ENCODE measurements at regions not wholly inside any gene's neighbourhood (a gene's known extent, or its start where the extent isn't known, plus 50 kb on each side); places are given as distances from the start of the nearest gene placed in this dataset.

DNA sequence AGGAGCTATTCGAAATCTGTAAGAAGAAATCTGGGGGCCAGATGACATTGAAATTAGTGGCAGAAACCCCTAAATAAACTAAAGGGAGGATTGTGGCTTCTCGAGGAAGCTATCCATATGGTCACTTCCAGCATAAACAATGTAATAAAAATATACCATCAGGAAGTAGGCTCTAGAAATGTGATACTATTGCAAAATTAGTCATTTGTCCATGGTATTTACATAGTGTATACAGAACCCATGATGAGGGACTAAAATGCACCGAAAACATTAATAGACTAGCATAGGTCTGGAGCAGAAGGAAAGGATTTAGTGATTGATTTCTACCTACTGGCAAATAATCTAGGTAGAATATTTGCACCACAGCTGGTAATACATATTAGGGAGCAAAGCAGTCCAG is 1344.0 kb downstream of the FSTL5 start:
- POLR2A ChIA-PET = no interaction called here
- Histone ChIP-seq H3K27ac (ENCODE audit: insufficient read depth in 1 of 2, low read depth in 1 of 2, low read length in 2 of 2, poor library complexity in 1 of 2, severe bottlenecking in 2 of 2) (no peak overlapping the region), H3K9me3 (ENCODE audit: control extremely low read depth in 1 of 5, control insufficient read depth in 4 of 5, insufficient read depth in 2 of 5, low read depth in 1 of 5, low read length in 4 of 5) (no peaks in the 10 kb centered on the region), H3K27me3 (replicated peaks in 2 of 5; ENCODE audit: control insufficient read depth in 4 of 5, insufficient read depth in 5 of 5, low read length in 4 of 5) (no peaks in the 10 kb centered on the region), H3K4me1 (ENCODE audit: control extremely low read depth in 1 of 4, control insufficient read depth in 4 of 4, insufficient read depth in 4 of 4, low read length in 3 of 4) (no peaks in the 10 kb centered on the region), H3K4me3 (ENCODE audit: control insufficient read depth in 1 of 7, extremely low read depth in 1 of 7, insufficient read depth in 4 of 7, low read depth in 2 of 7, low read length in 6 of 7) (no peak overlapping the region), H3K36me3 (ENCODE audit: control insufficient read depth in 4 of 4, insufficient read depth in 4 of 4, low read length in 3 of 4) (no peaks in the 10 kb centered on the region)
- no CpG with 5 or more reads among the region's 3 CpGs for WGBS (ENCODE audit: insufficient coverage)
- CTCF ChIA-PET = interaction anchor here (0.6 kb wide), 1 partner anchor 76 kb away, joined by 4 read pairs; no protein-coding TSS in a partner anchor
- DNase-seq = no peak

DNA sequence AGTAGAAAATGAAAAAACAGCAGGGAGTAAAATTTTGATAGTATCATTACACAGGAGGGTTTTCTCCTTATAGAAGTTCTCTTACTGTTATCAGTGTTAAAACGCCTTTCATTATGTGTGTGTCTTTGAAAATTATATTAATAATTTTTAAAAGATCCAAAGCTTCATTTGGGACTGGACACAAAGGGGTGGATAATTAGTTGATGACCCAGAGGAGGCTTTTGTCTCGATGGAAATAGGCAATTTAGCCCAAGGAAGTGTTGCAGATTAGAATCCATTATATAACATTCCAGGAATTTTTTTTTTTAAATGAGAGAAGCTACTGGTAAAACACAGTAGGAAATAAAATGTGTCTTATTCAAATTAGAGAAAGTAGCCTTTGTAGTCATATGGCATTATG is 1339.3 kb downstream of the FSTL5 start:
- Histone ChIP-seq H3K4me1 (ENCODE audit: control extremely low read depth in 1 of 4, control insufficient read depth in 4 of 4, insufficient read depth in 4 of 4, low read length in 3 of 4) (no peaks in the 10 kb centered on the region), H3K27me3 (replicated peaks in 2 of 5; ENCODE audit: control insufficient read depth in 4 of 5, insufficient read depth in 5 of 5, low read length in 4 of 5) (no peaks in the 10 kb centered on the region), H3K9me3 (ENCODE audit: control extremely low read depth in 1 of 5, control insufficient read depth in 4 of 5, insufficient read depth in 2 of 5, low read depth in 1 of 5, low read length in 4 of 5) (no peaks in the 10 kb centered on the region), H3K27ac (ENCODE audit: insufficient read depth in 1 of 2, low read depth in 1 of 2, low read length in 2 of 2, poor library complexity in 1 of 2, severe bottlenecking in 2 of 2) (no peak overlapping the region), H3K4me3 (ENCODE audit: control insufficient read depth in 1 of 7, extremely low read depth in 1 of 7, insufficient read depth in 4 of 7, low read depth in 2 of 7, low read length in 6 of 7) (no peak overlapping the region), H3K36me3 (ENCODE audit: control insufficient read depth in 4 of 4, insufficient read depth in 4 of 4, low read length in 3 of 4) (no peaks in the 10 kb centered on the region)
- ChIA-PET CTCF (no interaction called here), POLR2A (no interaction called here)
- no CpG with 5 or more reads among the region's 2 CpGs for WGBS (ENCODE audit: insufficient coverage)
- no peak for DNase-seq

DNA sequence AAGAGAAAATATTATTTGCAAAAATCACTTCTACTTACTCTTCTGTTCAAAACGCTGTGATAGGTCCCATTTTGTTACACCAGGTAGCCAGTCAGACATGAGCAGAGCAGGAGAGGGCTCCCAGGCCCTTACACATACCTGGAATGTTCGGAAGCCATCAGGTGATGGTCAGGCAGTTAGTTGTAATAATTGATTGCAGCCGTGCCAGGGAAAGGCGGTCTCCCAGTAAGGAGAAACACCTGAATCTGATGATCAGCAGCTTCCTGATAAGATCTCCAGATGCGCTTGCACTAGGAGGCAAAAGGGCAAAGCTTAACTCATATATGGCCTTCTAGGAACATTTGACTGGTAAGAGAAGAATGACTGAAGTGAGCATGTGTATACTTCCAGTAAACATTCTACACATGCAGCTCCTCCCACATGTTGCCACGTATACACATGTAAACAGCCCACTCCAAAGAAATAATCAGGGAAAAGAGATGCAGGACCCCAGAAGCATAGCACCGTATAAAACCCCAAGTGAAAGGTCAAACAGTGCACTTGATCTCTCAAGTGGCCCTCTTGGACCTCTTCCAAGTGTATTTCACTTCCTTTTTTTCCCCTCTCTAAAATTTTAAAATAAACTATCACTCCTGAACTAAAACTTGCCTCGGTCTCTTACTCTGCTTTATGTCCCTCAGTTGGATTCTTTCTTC is 1338.0 kb downstream of the FSTL5 start:
- no peaks in the 10 kb centered on the region for H3K36me3 ChIP-seq (ENCODE audit: control insufficient read depth in 4 of 4, insufficient read depth in 4 of 4, low read length in 3 of 4)
- H3K27me3 ChIP-seq (replicated peaks in 2 of 5; ENCODE audit: control insufficient read depth in 4 of 5, insufficient read depth in 5 of 5, low read length in 4 of 5) = no peaks in the 10 kb centered on the region
- no peak overlapping the region for H3K27ac ChIP-seq (ENCODE audit: insufficient read depth in 1 of 2, low read depth in 1 of 2, low read length in 2 of 2, poor library complexity in 1 of 2, severe bottlenecking in 2 of 2)
- CTCF ChIA-PET = no interaction called here
- DNase-seq = no peak
- no peaks in the 10 kb centered on the region for H3K4me1 ChIP-seq (ENCODE audit: control extremely low read depth in 1 of 4, control insufficient read depth in 4 of 4, insufficient read depth in 4 of 4, low read length in 3 of 4)
- whole genome bisulfite sequencing (ENCODE audit: insufficient coverage) = 89% methylated on average over 7 of the region's 8 CpGs
- no peaks in the 10 kb centered on the region for H3K9me3 ChIP-seq (ENCODE audit: control extremely low read depth in 1 of 5, control insufficient read depth in 4 of 5, insufficient read depth in 2 of 5, low read depth in 1 of 5, low read length in 4 of 5)
- no peak overlapping the region for H3K4me3 ChIP-seq (ENCODE audit: control insufficient read depth in 1 of 7, extremely low read depth in 1 of 7, insufficient read depth in 4 of 7, low read depth in 2 of 7, low read length in 6 of 7)
- POLR2A ChIA-PET = no interaction called here

DNA sequence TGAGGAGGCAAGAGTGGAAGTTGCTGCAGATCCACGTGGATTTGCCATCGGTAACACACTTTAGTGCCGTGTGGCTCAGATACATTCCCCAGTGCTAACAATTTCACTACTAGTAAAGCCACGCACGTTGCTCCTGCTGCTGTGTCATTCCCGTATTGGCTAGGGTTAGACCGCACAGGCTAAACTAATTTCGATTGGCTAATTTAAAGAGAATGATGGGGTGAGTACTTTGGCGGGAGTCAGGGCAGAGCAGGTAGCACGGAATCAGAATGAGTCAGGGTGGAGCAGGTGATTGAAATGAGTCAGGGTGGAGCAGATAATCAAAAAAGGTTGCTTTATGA is 1337.5 kb downstream of the FSTL5 start:
- POLR2A ChIA-PET = no interaction called here
- Histone ChIP-seq H3K9me3 (ENCODE audit: control extremely low read depth in 1 of 5, control insufficient read depth in 4 of 5, insufficient read depth in 2 of 5, low read depth in 1 of 5, low read length in 4 of 5) (no peaks in the 10 kb centered on the region), H3K4me3 (ENCODE audit: control insufficient read depth in 1 of 7, extremely low read depth in 1 of 7, insufficient read depth in 4 of 7, low read depth in 2 of 7, low read length in 6 of 7) (no peak overlapping the region), H3K4me1 (ENCODE audit: control extremely low read depth in 1 of 4, control insufficient read depth in 4 of 4, insufficient read depth in 4 of 4, low read length in 3 of 4) (no peaks in the 10 kb centered on the region), H3K27ac (ENCODE audit: insufficient read depth in 1 of 2, low read depth in 1 of 2, low read length in 2 of 2, poor library complexity in 1 of 2, severe bottlenecking in 2 of 2) (no peak overlapping the region), H3K27me3 (replicated peaks in 2 of 5; ENCODE audit: control insufficient read depth in 4 of 5, insufficient read depth in 5 of 5, low read length in 4 of 5) (no peaks in the 10 kb centered on the region), H3K36me3 (ENCODE audit: control insufficient read depth in 4 of 4, insufficient read depth in 4 of 4, low read length in 3 of 4) (no peaks in the 10 kb centered on the region)
- CTCF ChIA-PET = no interaction called here
- 95% methylated on average over 6 of the region's 10 CpGs for WGBS (ENCODE audit: insufficient coverage)
- no peak for DNase-seq

DNA sequence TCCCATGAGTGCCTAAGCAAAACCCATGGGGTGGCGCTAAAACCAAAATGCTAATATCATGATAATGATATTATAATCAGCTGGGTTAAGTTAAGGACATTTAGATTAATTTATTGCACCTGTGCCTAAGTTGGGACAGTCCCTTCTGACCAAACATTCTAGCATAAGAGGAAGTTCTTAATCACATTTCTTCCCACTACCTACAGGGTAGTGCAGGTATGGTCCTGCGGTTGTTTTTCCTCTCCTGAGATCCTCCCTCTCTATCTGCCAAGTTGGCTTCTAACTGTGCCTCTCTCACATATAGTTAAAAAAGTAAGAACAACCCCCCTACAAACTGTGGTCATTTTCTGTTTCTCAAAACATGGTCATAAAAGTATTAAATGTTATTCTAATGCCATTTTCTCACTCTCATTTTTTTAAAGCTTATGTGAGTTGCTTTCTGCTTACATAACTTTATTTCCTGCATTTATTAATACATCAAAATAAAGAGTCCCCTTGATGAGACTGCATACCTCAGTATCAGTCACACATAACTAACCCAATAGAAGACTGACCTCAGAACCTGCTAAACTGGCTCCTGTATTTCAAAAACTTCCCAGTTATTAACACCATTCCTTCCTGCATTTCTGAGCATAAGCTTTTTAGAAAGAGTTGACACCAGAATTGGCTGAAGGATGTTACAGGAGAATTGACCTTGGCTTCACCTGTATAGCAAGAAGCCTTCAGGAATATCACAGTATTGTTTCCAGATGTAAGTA is 1332.5 kb downstream of the FSTL5 start:
- Histone ChIP-seq H3K9me3 (ENCODE audit: control extremely low read depth in 1 of 5, control insufficient read depth in 4 of 5, insufficient read depth in 2 of 5, low read depth in 1 of 5, low read length in 4 of 5) (no peaks in the 10 kb centered on the region), H3K27me3 (replicated peaks in 2 of 5; ENCODE audit: control insufficient read depth in 4 of 5, insufficient read depth in 5 of 5, low read length in 4 of 5) (no peaks in the 10 kb centered on the region), H3K27ac (ENCODE audit: insufficient read depth in 1 of 2, low read depth in 1 of 2, low read length in 2 of 2, poor library complexity in 1 of 2, severe bottlenecking in 2 of 2) (no peak overlapping the region), H3K4me1 (ENCODE audit: control extremely low read depth in 1 of 4, control insufficient read depth in 4 of 4, insufficient read depth in 4 of 4, low read length in 3 of 4) (no peaks in the 10 kb centered on the region), H3K36me3 (ENCODE audit: control insufficient read depth in 4 of 4, insufficient read depth in 4 of 4, low read length in 3 of 4) (no peaks in the 10 kb centered on the region), H3K4me3 (ENCODE audit: control insufficient read depth in 1 of 7, extremely low read depth in 1 of 7, insufficient read depth in 4 of 7, low read depth in 2 of 7, low read length in 6 of 7) (no peak overlapping the region)
- CTCF ChIA-PET = no interaction called here
- WGBS (ENCODE audit: insufficient coverage) = no CpG with 5 or more reads among the region's 2 CpGs
- POLR2A ChIA-PET = no interaction called here
- no peak for DNase-seq

DNA sequence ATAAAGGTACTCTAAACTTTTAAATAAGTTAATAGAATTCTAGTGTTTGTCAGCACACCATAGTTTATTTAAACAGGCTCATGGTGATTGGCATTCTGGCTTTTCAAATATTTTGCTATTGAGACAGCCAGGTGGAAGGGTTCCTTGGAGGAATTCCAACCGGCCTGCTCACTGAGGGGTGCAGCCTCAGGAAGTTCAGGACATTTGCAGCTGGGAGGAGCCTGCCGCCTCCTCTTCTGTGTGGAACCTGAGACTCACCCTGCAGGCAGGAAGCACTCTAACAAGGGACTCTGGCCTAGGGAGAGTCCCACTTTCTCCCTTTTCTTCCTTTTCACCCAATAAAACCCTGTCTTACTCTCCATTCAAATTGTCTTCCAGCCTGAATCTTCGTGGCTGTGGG is 1328.0 kb downstream of the FSTL5 start:
- Histone ChIP-seq H3K9me3 (ENCODE audit: control extremely low read depth in 1 of 5, control insufficient read depth in 4 of 5, insufficient read depth in 2 of 5, low read depth in 1 of 5, low read length in 4 of 5) (no peaks in the 10 kb centered on the region), H3K4me1 (ENCODE audit: control extremely low read depth in 1 of 4, control insufficient read depth in 4 of 4, insufficient read depth in 4 of 4, low read length in 3 of 4) (no peaks in the 10 kb centered on the region), H3K4me3 (ENCODE audit: control insufficient read depth in 1 of 7, extremely low read depth in 1 of 7, insufficient read depth in 4 of 7, low read depth in 2 of 7, low read length in 6 of 7) (no peak overlapping the region), H3K27me3 (replicated peaks in 2 of 5; ENCODE audit: control insufficient read depth in 4 of 5, insufficient read depth in 5 of 5, low read length in 4 of 5) (no peaks in the 10 kb centered on the region), H3K36me3 (ENCODE audit: control insufficient read depth in 4 of 4, insufficient read depth in 4 of 4, low read length in 3 of 4) (no peaks in the 10 kb centered on the region), H3K27ac (ENCODE audit: insufficient read depth in 1 of 2, low read depth in 1 of 2, low read length in 2 of 2, poor library complexity in 1 of 2, severe bottlenecking in 2 of 2) (no peak overlapping the region)
- ChIA-PET POLR2A (no interaction called here), CTCF (no interaction called here)
- no peak for DNase-seq
- 100% methylated on average over 1 of the region's 3 CpGs for WGBS (ENCODE audit: insufficient coverage)

DNA sequence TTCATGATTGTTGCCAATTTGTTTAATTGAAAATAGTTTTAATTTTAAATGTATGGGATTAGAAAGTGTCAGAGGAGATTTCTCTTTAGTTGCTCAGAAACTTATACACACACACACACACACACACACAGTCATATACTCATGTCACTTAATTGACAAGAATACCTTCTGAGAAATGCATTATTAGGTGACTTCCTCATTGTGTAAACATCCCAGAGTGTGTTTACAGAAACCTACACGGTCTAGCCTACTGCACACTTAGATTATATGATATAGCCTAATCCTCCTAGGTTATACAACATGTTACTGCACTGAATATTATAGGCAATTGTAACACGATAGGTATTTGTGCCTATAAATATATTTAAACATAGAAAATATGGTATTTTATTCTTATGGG is 1327.4 kb downstream of the FSTL5 start:
- no peaks in the 10 kb centered on the region for H3K9me3 ChIP-seq (ENCODE audit: control extremely low read depth in 1 of 5, control insufficient read depth in 4 of 5, insufficient read depth in 2 of 5, low read depth in 1 of 5, low read length in 4 of 5)
- ChIA-PET POLR2A (no interaction called here), CTCF (no interaction called here)

More for the DNA sequence above, 1327.4 kb downstream of the FSTL5 start:
- DNase-seq = no peak
- Histone ChIP-seq H3K4me1 (ENCODE audit: control extremely low read depth in 1 of 4, control insufficient read depth in 4 of 4, insufficient read depth in 4 of 4, low read length in 3 of 4) (no peaks in the 10 kb centered on the region), H3K27ac (ENCODE audit: insufficient read depth in 1 of 2, low read depth in 1 of 2, low read length in 2 of 2, poor library complexity in 1 of 2, severe bottlenecking in 2 of 2) (no peak overlapping the region), H3K27me3 (replicated peaks in 2 of 5; ENCODE audit: control insufficient read depth in 4 of 5, insufficient read depth in 5 of 5, low read length in 4 of 5) (no peaks in the 10 kb centered on the region), H3K4me3 (ENCODE audit: control insufficient read depth in 1 of 7, extremely low read depth in 1 of 7, insufficient read depth in 4 of 7, low read depth in 2 of 7, low read length in 6 of 7) (no peak overlapping the region), H3K36me3 (ENCODE audit: control insufficient read depth in 4 of 4, insufficient read depth in 4 of 4, low read length in 3 of 4) (no peaks in the 10 kb centered on the region)
- no CpG with 5 or more reads among the region's 2 CpGs for WGBS (ENCODE audit: insufficient coverage)
